Ammon's horn (tissue), 1 donor: ENCODE measurements at regions not wholly inside any gene's neighbourhood (a gene's known extent, or its start where the extent isn't known, plus 50 kb on each side); places are given as distances from the start of the nearest gene placed in this dataset.

ENCODE experiments used
- DNase-seq: peaks from one replicate; pipeline ENCODE4 v3.0.0-alpha.2; 2016; ENCODE audit warnings: low spot score

- DNase-seq = no peak
Measured at GRCh38 chr4:31106419-31106818, 386.2 kb downstream of the PCDH7 start.

DNA sequence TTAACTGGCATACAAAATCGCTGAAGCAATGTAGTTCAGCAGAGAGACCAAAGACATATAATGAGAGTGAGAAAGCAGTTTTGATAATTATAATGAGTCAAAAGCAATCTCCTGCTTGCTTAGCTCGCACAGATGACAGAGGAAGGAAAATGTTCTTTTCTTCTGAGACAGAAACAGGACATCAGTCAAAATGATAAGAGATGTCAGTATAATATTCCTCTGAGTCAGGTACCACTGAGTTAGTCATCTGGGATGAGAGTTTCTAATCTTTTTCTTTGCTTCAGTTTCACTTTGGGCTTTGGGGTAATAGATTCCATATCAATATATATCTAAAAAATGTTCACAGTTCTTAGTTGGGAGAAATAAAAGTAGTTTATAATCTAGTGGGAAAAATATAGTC lies 387.2 kb downstream of the PCDH7 start:
- DNase-seq = no peak

DNA sequence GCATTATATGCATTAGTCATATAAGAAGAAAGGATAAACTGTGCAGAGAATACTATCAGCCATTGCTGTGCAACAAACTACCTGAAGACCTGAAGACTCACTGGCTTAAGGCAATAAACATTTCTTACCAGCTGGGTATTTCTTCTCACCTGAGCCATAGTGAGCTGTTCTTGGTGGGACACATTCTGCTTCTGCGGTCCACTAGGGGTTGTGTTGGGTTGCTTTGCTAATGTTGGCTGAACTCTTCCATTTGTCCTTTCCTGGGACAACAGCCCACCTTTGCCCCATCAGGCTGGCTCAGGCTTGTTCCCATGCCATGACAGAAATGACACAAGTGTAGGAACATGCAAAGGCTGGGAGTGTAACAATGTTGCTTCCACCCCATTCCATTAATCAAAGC lies 388.6 kb downstream of the PCDH7 start:
- DNase-seq = no peak

GRCh38 chr4:31111790-31112189 lies 391.6 kb downstream of the PCDH7 start:
- no peak for DNase-seq

DNA sequence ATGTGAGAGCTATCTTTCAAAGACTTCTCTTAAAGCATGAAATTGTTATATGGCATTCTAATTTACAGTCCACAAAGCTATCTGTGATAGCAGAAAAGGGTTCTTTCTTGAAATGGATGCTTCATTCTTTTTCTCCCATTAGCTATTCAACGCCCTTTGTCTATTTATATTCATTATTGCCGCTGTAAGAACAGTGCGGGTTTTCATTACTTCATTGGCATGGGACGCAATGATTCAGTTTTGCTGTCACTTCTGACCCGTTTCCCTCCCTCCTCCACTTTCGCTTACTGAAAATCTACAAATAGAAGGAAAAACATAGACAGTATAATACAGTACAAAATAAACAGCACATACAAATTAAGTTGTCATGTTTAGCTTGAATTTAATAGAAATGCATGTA lies 394.6 kb downstream of the PCDH7 start:
- DNase-seq = peak; percentile 20

DNA sequence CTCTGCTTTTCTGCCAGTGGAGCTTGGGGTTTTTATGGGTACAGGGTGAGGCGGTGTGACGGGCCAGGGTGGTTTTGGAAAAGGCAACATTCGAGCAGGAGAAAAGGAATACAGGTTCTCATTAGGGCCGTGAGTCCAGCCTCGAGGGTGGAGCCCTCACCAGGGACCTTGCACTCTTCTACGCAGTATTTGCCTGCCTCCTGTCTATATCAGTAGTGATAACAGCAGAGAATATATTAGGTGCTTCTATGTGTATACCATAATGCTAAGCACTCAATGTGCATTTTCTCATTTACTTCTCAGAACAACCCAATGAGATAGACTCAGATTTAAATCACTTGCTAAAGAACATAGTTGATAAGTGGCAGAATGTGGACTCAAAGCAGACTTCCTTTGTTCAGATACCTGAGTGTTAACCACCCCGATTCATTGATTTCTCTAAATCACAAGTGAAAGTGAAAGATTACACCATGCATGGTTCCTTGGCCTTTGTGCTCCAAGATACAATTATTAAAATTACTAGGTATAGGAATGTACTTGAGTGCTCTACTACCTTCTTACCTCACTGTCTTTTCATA lies 403.9 kb downstream of the PCDH7 start:
- no peak for DNase-seq

DNA sequence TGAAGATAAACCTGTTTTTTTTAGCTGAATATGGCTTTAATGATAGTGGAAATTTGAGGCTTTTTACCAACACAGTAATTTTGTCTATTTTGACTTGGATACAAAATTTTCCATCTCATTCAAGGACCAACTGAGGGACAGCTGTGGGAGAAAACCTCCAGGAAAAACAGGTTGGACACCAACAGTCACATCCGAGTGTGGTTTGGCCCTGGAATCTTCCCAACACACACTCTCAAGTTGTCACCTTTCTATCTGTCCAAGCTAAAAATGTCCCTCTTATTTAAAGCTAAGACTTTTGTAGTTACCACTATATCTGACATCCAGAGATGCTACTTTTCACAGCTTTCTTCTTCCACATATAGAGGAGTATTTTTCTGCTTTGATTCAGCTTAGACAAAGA lies 404.9 kb downstream of the PCDH7 start:
- DNase-seq = no peak

DNA sequence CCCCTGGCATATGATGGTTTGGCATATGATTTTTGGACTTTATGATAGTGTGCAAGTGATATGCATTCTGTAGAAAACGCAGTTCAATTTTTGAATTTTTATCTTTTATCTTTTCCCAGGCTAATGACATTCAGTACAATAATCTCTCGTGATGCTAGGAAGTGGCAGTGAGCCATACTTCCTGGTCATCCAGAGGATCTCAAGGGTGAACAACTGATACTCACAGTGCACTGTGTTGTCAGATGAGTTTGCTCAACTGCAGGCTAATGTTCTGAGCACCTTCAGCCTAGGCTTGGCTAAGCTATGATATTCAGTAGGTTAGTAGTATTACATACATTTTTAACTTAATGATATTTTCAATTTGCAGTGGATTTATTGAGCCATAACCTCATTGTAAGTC lies 405.3 kb downstream of the PCDH7 start:
- DNase-seq = no peak

DNA sequence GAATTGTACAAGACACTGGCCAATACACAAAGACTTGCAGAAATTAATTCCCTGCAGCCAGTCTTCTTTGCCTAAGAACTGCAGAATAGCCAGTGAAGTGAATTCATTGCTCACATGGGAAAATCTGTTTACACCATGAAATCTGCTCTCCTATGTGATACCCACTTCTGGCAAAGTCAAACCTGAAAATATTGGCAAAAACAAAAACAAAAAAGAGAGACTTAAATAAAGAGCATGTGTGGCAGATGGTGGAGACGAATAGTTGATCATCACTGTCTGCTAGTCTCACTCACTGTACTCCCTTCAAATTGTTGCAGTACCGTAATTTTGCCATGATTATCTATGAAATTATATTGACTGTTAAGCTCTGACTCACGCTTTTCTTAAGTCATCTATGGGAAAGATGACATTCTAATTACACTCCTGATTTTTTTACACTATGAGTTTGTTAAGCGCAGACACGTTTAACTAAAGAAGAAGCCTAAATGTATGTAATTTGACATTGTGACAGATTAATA lies 406.8 kb downstream of the PCDH7 start:
- DNase-seq = peak; percentile 27

DNA sequence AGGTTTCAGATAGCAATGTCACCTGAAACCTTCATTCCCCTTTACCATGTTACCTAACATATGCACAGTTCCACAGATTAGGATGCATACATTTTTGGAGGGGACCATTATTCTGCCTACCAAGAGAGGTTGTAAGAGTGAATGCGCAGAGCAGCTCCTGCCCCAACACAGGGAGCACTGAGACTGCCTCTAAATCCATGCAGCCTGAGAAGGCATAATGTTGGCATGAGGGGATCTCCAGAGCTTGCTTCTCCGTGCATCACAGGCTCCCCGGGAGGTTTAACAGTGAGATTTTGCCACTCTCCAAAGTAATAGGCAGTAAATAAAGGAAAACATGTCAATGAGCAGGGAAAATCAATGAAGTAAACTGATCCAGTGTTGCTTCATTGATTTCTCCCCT lies 410.8 kb downstream of the PCDH7 start:
- no peak for DNase-seq

DNA sequence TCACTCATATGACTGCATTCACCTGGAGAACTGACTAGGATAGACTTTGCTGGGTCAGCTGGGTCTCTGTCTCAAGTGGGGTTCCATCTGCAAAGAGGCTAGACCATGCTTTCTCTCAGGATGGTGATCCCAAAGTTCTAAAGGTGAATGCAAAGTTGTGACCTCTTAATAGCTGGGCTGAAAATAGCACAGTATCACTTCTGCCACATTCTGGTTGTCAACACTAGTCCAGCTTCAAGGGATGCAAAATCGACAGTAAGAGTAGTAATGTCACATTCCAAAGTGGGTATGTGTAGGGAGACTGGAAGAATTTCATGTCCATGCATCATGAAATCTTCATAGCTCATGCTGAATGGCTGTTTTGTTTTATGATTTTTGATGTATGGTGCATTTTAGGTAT lies 414.6 kb downstream of the PCDH7 start:
- DNase-seq = no peak

DNA sequence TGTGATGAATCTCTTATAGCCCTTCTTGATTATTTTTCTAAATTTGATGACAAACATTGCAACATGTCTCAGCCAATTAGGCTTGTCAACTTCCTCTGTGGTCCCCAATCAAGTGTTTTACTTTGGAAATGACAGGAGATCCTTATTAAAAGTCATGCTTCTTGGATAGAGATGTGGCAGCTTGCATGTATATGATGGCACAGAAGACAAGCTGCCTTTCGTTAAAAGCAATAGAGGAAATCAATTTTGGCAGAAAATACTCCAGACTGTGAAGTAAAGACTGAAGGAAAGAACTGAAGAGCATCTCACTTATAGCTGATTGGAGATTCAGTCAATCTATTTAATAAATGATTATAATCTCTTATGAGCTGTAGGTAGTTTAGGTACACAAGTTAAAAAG lies 419.6 kb downstream of the PCDH7 start:
- DNase-seq = no peak

DNA sequence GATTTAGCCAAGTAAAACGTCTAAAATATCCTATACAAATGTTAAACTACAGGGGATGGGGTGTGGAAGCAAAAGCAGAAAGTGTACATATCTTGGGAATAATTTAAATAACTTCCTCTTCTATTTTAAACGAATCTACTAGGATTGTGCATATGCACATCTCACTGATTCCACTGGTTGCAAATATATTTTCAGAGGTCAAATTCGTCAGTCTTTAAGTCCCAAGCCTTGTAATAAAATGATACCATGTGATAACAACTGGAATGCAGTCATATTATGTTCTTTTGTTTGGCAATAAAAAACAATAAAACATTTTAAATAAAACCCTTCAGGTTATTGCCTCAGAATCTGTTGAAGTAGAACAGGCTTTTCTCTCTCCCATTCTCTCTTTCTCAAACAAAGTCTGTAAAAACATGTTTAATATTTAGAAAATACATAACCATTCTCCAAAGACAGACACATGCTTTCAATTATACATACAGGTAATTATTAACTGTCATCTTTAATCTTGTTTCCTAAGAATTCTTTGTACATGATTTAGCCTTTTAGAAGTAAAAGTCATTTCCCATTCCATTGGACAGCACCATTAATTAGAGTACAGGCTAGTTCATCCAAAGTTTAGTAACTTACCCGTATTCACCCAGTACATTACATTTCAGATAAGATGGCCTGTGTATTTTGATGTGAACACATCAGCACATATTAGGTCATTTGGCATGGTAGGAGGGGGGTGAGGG lies 421.1 kb downstream of the PCDH7 start:
- no peak for DNase-seq

GRCh38 chr4:31141832-31142142 lies 421.6 kb downstream of the PCDH7 start:
- DNase-seq = no peak

DNA sequence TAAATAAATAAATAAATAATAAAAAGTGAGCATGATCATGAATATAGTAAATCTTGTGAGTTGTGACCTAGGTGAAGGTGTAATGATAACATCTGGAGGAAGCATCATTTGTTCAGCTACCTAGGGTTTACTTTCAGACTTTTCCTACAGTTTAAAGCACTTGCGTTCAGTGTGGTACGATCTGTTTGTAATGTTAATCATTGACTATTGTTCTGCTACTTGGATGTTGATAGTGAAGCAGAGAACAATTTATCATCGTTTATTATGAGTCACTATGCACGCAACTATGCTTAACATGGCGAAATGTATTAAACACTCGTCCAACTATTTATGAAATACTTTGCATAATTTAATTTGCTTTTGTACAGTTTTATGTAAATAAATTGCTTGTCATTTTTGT lies 426.2 kb downstream of the PCDH7 start:
- no peak for DNase-seq

DNA sequence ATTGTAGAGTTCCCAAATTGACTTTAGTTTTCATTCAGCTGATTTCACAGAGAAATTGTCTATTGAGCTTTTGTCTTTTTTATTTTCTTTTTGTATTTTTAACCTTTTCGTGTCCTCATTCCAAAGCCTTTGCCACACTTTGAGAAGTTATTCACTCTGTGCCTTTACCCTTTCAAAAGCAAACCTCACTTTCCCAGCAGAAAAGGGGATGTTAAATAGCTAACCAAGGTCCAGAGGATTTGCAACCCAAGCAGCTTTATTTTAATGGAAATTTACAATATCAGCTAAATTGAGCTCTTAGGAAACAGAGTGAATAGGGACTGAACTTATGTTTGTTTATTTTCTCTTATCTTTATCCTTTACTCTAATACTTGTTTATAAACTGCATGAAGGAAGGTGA lies 428.8 kb downstream of the PCDH7 start:
- DNase-seq = no peak

- no peak for DNase-seq
Measured at GRCh38 chr4:31156221-31156620, 436.1 kb downstream of the PCDH7 start.

DNA sequence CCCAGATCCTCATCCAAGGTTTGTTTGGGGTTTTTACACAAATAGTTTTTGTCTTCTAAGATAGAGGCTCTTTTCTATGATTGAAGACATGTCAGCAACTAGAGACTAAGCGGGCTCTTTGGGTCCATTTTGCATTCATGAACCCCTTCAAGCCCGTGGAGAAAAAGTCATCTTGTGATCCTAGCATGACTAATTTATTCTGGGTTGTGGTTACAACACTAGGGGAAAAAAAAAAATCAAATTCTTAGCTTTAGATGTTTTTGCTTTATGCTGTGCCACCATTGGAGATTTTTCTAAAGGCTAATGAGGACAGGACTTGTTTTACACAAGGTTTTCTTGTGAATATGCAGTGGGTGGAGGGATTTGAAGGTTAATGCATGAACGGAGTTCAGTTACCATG lies 440.0 kb downstream of the PCDH7 start:
- DNase-seq = no peak

GRCh38 chr4:31169846-31170245 lies 449.7 kb downstream of the PCDH7 start:
- DNase-seq = no peak

- DNase-seq = no peak
Measured at GRCh38 chr4:31171362-31171761, 451.2 kb downstream of the PCDH7 start.

- no peak for DNase-seq
Measured at GRCh38 chr4:31175242-31175910, 455.2 kb downstream of the PCDH7 start.

DNA sequence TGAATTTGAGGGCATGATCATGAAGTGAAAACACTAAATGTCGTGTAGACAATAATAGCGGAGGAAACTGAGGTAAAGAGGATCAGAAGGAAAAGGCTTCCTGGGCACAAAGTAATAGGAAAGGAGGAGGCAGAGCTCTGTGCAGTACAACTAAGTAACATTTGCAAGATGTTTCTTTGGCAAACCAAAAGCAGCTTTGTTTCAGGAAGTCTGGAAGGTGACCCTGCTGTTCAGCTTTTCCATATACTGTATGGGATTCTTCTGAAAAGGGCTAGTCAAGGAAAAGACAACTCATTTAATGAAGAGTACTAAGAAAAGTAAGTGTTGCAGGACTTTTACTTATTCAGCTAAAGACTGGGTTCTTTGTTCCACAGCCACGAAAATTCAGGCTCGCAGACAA lies 463.1 kb downstream of the PCDH7 start:
- no peak for DNase-seq

DNA sequence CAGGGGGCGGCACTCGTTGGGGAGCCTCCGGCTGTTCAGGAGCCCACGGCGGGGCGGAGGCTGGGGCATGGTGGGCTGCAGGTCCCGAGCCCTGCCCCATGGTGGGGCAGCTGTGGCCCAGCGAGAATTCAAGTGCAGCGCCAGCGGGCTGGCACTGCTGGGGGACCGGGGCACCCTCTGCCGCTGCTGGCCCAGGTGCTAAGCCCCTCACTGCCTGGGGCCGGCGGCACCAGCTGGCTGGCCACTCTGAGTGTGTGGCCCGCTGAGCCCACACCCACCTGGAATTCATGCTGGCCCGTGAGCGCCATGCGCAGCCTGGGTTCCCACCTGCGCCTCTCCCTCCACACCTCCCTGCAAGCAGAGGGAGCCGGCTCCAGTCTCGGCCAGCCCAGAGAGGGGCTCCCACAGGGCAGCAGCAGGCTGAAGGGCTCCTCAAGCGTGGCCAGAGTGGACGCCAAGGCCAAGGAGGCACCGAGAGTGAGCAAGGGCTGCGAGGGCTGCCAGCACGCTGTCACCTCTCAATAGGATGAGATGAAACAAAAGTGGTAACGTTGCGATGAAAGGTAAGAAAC lies 464.9 kb downstream of the PCDH7 start:
- no peak for DNase-seq
